SK-N-SH treated with all-trans-retinoic acid at 6 μM for 48 hours (cell line): ENCODE measurements at regions not wholly inside any gene's neighbourhood (a gene's known extent, or its start where the extent isn't known, plus 50 kb on each side); places are given as distances from the start of the nearest gene placed in this dataset.

ENCODE experiments used
- BACH2 ChIP-seq: fragments of 250-450 bp; sonication (Bioruptor Pico); IDR thresholded peaks from 2 replicates; pipeline ENCODE4 v1.9.0; 2021; ENCODE audit warnings: mild to moderate bottlenecking, borderline replicate concordance
- ESRRG ChIP-seq: fragments of 250-450 bp; sonication (Bioruptor Pico); IDR thresholded peaks from 2 replicates; pipeline ENCODE4 v1.6.1; 2021; ENCODE audit warnings: mild to moderate bottlenecking
- RARB ChIP-seq: fragments of 250-450 bp; sonication (Bioruptor Pico); IDR thresholded peaks from 2 replicates; pipeline ENCODE4 v1.8.0; 2021; ENCODE audit warnings: mild to moderate bottlenecking, moderate library complexity
- TSHZ2 ChIP-seq: fragments of 250-450 bp; sonication (Bioruptor Pico); IDR thresholded peaks from 2 replicates; pipeline ENCODE4 v1.5.0; 2020; ENCODE audit warnings: mild to moderate bottlenecking, moderate library complexity
- ZFP3 ChIP-seq: fragments of 250-450 bp; sonication (Bioruptor Pico); IDR thresholded peaks from 2 replicates; pipeline ENCODE4 v1.5.0; 2020; ENCODE audit warnings: mild to moderate bottlenecking, moderate library complexity
- TF ChIP-seq, protein P1 (sequence below): fragments of 250-450 bp; sonication (Bioruptor Pico); IDR thresholded peaks from 2 replicates; pipeline ENCODE4 v1.8.0; 2020; ENCODE audit warnings: mild to moderate bottlenecking, moderate library complexity, borderline replicate concordance
- TF ChIP-seq, protein P2 (sequence below): fragments of 250-450 bp; sonication (Bioruptor Pico); IDR thresholded peaks from 2 replicates; pipeline ENCODE4 v1.5.1; 2020; ENCODE audit warnings: low read depth, mild to moderate bottlenecking, moderate library complexity
- TF ChIP-seq, protein P3 (sequence below): fragments of 250-450 bp; sonication (Bioruptor Pico); IDR thresholded peaks from 2 replicates; pipeline ENCODE4 v1.5.1; 2021; ENCODE audit warnings: mild to moderate bottlenecking, moderate library complexity

DNA sequence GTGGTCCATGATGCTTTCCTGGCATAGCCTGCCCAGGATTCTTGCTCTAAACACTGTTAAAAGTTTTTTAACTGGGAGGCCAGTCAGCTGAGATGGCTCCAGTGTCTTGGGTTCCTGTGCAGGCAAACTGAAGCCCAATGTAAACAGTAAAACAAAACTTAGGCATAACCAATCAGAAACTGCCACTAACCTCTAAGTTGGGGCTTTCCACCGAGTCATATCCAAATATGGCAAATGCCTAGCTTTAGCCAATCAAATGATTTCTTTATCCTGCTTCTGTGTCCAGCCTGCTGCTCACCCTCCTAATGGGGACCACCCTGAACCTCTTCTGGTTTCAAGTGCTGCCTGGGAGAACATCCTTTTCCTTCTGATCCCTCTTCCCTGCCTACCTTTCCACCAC, 277.9 kb downstream of the EMP1 start:
- TF ChIP-seq RARB (CRISPR knock-in tag) (no peak), ESRRG (no peak), BACH2 (CRISPR knock-in tag) (no peak), TSHZ2 (CRISPR knock-in tag) (no peak), ZFP3 (CRISPR knock-in tag) (no peak)
- TF ChIP-seq, protein P1, sequence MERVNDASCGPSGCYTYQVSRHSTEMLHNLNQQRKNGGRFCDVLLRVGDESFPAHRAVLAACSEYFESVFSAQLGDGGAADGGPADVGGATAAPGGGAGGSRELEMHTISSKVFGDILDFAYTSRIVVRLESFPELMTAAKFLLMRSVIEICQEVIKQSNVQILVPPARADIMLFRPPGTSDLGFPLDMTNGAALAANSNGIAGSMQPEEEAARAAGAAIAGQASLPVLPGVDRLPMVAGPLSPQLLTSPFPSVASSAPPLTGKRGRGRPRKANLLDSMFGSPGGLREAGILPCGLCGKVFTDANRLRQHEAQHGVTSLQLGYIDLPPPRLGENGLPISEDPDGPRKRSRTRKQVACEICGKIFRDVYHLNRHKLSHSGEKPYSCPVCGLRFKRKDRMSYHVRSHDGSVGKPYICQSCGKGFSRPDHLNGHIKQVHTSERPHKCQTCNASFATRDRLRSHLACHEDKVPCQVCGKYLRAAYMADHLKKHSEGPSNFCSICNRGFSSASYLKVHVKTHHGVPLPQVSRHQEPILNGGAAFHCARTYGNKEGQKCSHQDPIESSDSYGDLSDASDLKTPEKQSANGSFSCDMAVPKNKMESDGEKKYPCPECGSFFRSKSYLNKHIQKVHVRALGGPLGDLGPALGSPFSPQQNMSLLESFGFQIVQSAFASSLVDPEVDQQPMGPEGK (CRISPR knock-in tag), result no peak
- TF ChIP-seq, protein P2, sequence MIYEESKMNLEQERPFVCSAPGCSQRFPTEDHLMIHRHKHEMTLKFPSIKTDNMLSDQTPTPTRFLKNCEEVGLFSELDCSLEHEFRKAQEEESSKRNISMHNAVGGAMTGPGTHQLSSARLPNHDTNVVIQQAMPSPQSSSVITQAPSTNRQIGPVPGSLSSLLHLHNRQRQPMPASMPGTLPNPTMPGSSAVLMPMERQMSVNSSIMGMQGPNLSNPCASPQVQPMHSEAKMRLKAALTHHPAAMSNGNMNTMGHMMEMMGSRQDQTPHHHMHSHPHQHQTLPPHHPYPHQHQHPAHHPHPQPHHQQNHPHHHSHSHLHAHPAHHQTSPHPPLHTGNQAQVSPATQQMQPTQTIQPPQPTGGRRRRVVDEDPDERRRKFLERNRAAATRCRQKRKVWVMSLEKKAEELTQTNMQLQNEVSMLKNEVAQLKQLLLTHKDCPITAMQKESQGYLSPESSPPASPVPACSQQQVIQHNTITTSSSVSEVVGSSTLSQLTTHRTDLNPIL, result no peak
- TF ChIP-seq, protein P3, sequence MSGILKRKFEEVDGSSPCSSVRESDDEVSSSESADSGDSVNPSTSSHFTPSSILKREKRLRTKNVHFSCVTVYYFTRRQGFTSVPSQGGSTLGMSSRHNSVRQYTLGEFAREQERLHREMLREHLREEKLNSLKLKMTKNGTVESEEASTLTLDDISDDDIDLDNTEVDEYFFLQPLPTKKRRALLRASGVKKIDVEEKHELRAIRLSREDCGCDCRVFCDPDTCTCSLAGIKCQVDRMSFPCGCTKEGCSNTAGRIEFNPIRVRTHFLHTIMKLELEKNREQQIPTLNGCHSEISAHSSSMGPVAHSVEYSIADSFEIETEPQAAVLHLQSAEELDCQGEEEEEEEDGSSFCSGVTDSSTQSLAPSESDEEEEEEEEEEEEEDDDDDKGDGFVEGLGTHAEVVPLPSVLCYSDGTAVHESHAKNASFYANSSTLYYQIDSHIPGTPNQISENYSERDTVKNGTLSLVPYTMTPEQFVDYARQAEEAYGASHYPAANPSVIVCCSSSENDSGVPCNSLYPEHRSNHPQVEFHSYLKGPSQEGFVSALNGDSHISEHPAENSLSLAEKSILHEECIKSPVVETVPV, result no peak
